ENCODE measurements at regions not wholly inside any gene's neighbourhood (a gene's known extent, or its start where the extent isn't known, plus 50 kb on each side); places are given as distances from the start of the nearest gene placed in this dataset.
"Not testable (repeated sequence)": the region's sequence is repeated elsewhere in the genome, so short reads cannot be mapped to it uniquely, and the experiment has no call there.

GRCh38 chr5:87138091-87138805 lies 129.4 kb upstream of the RASA1 start:
- TF ChIP-seq CTCF (IDR thresholded peaks at IDR 0.05; ENCODE audit: low read depth, low read length, missing control alignments): no peak
- no peak for DNase-seq (ENCODE audit: low read depth)
- in situ Hi-C loops (cut with HindIII; ENCODE audit: low sequenced_read_pairs): loop anchor here (5.0 kb wide), 1 partner anchor 76 kb away; no protein-coding TSS in a partner anchor
- no peak overlapping the region for H3K4me3 ChIP-seq (ENCODE audit: low read depth, low read length)

- in situ Hi-C loops (cut with HindIII; ENCODE audit: low sequenced_read_pairs): loop anchor here (5.0 kb wide), 1 partner anchor 77 kb away; no protein-coding TSS in a partner anchor
- no peak overlapping the region for H3K4me3 ChIP-seq (ENCODE audit: low read depth, low read length)
- DNase-seq (ENCODE audit: low read depth): no peak
- TF ChIP-seq CTCF (IDR thresholded peaks at IDR 0.05; ENCODE audit: low read depth, low read length, missing control alignments): no peak
Measured at GRCh38 chr5:87139795-87140194, 127.9 kb upstream of the RASA1 start.

GRCh38 chr5:87141544-87141943 lies 126.1 kb upstream of the RASA1 start:
- in situ Hi-C loops (cut with HindIII; ENCODE audit: low sequenced_read_pairs): no loop called here
- no peak for DNase-seq (ENCODE audit: low read depth)
- no peak for TF ChIP-seq CTCF (IDR thresholded peaks at IDR 0.05; ENCODE audit: low read depth, low read length, missing control alignments)
- no peak overlapping the region for H3K4me3 ChIP-seq (ENCODE audit: low read depth, low read length)

- H3K4me3 ChIP-seq (ENCODE audit: low read depth, low read length); in situ Hi-C loops (cut with HindIII; ENCODE audit: low sequenced_read_pairs): not testable (repeated sequence)
- DNase-seq (ENCODE audit: low read depth): peak; percentile 36
Measured at GRCh38 chr5:87145853-87146252, 121.8 kb upstream of the RASA1 start.

- TF ChIP-seq CTCF (IDR thresholded peaks at IDR 0.05; ENCODE audit: low read depth, low read length, missing control alignments): no peak
- DNase-seq (ENCODE audit: low read depth): no peak
Measured at GRCh38 chr5:87147441-87147840, 120.2 kb upstream of the RASA1 start.

GRCh38 chr5:87150630-87151029 lies 117.1 kb upstream of the RASA1 start:
- no peak for TF ChIP-seq CTCF (IDR thresholded peaks at IDR 0.05; ENCODE audit: low read depth, low read length, missing control alignments)

More at GRCh38 chr5:87147441-87147840, 120.2 kb upstream of the RASA1 start:
- H3K4me3 ChIP-seq (ENCODE audit: low read depth, low read length): no peak overlapping the region
- in situ Hi-C loops (cut with HindIII; ENCODE audit: low sequenced_read_pairs): no loop called here

GRCh38 chr5:87151547-87151946 lies 116.1 kb upstream of the RASA1 start:
- no peak for TF ChIP-seq CTCF (IDR thresholded peaks at IDR 0.05; ENCODE audit: low read depth, low read length, missing control alignments)
- H3K4me3 ChIP-seq (ENCODE audit: low read depth, low read length): no peak overlapping the region
- in situ Hi-C loops (cut with HindIII; ENCODE audit: low sequenced_read_pairs): no loop called here
- peak; percentile 59 for DNase-seq (ENCODE audit: low read depth)

More at GRCh38 chr5:87150630-87151029, 117.1 kb upstream of the RASA1 start:
- in situ Hi-C loops (cut with HindIII; ENCODE audit: low sequenced_read_pairs): no loop called here
- H3K4me3 ChIP-seq (ENCODE audit: low read depth, low read length): no peak overlapping the region
- no peak for DNase-seq (ENCODE audit: low read depth)

Measured in astrocyte of the cerebellum (primary cell).